Astrocyte (in vitro differentiated cells and primary cell): ENCODE measurements at regions not wholly inside any gene's neighbourhood (a gene's known extent, or its start where the extent isn't known, plus 50 kb on each side); places are given as distances from the start of the nearest gene placed in this dataset.

Experiments used
- CTCF ChIP-seq: IDR thresholded peaks from 2 replicates; pipeline ENCODE4 v1.5.1; 2011; ENCODE audit warnings: low read depth, mild to moderate bottlenecking, inconsistent platforms, low read length, moderate library complexity; ENCODE audit not compliant: insufficient read depth
- EZH2 ChIP-seq: IDR thresholded peaks from 2 replicates; pipeline ENCODE4 v1.6.1; 2012; ENCODE audit warnings: mild to moderate bottlenecking, low read length, inconsistent platforms; ENCODE audit not compliant: insufficient read depth

- TF ChIP-seq CTCF (no peak), EZH2 (no peak)
These were observed 528.6 kb upstream of the ID2 start for GRCh38 chr2:8153258-8153718.
